Vagina (tissue), 2 donors: ENCODE measurements at regions not wholly inside any gene's neighbourhood (a gene's known extent, or its start where the extent isn't known, plus 50 kb on each side); places are given as distances from the start of the nearest gene placed in this dataset.

Source experiments
- POLR2A ChIP-seq, 2 donors: fragments of 450-650 bp; IDR thresholded peaks; one replicate each; pipeline ENCODE4 v1.6.1; 2017; ENCODE audit warnings: antibody characterized with exemption in 2 of 2, mild to moderate bottlenecking in 2 of 2, moderate library complexity in 2 of 2
- POLR2AphosphoS5 ChIP-seq, 2 donors: sonication (generic); formaldehyde crosslinking; IDR thresholded peaks; one replicate each; pipeline ENCODE4 v1.9.0; 2017; ENCODE audit warnings: antibody characterized with exemption in 2 of 2, mild to moderate bottlenecking in 2 of 2, low read depth in 1 of 2; ENCODE audit not compliant: insufficient read depth in 1 of 2
- TF ChIP-seq, protein P1 (sequence below), 3 experiments: fragments of 450-650 bp in 2 of 3; fragments of 200-600 bp in 1 of 3; sonication (generic) in 1 of 3; IDR thresholded peaks; one replicate each; pipeline ENCODE4 v1.5.1; 2017 to 2019; ENCODE audit warnings: antibody characterized with exemption in 3 of 3, mild to moderate bottlenecking in 2 of 3, moderate library complexity in 2 of 3

DNA sequence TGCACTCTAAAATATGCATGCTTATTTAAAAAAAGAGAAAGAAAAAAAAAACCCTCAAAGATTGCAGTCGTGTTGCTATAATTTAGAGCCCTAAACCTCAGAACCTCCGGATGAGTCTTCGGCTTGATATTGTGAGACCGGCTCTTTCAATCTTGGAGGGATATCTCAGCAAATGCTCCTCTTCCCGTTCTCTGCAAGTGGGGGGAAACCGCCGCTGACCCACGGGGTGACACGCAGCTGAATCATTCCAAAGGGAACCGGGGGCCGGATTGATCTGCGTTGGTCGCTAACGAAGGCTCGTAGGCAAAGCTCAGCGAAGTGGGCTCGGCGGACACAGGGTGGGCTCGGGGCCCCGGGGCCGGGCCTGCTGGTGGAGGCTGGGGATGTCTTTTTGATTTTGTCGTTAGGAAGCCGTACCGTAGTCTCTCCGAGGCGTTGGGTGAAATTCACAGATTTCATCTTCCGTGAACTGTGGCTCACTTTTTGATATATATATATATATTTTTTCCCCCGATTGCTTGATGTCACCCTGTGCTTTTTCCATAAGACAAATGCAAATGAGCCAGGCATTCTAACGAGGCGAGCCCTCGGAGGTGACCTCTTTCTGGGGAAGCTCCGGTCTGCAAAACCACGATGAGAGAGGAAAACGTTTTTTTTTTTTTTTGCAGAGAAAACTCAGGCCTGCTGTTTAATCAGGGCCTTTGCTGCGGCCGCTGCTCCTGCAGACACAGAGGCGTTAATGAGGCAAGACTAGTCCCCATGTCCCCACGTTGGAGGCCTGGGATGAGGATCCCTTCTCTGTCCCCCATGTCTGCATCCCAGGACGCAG lies 110.7 kb upstream of the PPP2R3B start:
- TF ChIP-seq, protein P1, sequence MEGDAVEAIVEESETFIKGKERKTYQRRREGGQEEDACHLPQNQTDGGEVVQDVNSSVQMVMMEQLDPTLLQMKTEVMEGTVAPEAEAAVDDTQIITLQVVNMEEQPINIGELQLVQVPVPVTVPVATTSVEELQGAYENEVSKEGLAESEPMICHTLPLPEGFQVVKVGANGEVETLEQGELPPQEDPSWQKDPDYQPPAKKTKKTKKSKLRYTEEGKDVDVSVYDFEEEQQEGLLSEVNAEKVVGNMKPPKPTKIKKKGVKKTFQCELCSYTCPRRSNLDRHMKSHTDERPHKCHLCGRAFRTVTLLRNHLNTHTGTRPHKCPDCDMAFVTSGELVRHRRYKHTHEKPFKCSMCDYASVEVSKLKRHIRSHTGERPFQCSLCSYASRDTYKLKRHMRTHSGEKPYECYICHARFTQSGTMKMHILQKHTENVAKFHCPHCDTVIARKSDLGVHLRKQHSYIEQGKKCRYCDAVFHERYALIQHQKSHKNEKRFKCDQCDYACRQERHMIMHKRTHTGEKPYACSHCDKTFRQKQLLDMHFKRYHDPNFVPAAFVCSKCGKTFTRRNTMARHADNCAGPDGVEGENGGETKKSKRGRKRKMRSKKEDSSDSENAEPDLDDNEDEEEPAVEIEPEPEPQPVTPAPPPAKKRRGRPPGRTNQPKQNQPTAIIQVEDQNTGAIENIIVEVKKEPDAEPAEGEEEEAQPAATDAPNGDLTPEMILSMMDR (IDR thresholded peaks at IDR 0.05), result no peak
- TF ChIP-seq POLR2AphosphoS5 (IDR thresholded peaks at IDR 0.05; ENCODE audit: insufficient read depth in 1 of 2, low read depth in 1 of 2) (no peak), POLR2A (IDR thresholded peaks at IDR 0.05) (no peak)
